NB4 (cell line): ENCODE measurements at regions not wholly inside any gene's neighbourhood (a gene's known extent, or its start where the extent isn't known, plus 50 kb on each side); places are given as distances from the start of the nearest gene placed in this dataset.
"Not testable (repeated sequence)": the region's sequence is repeated elsewhere in the genome, so short reads cannot be mapped to it uniquely, and the experiment has no call there.

Experiments used
- DNase-seq: peaks from one replicate; pipeline ENCODE4 v3.0.0; 2010; ENCODE audit warnings: low read depth
- H3K4me3 ChIP-seq: one replicate; pipeline ENCODE4 v1.5.1; 2011; ENCODE audit warnings: mild to moderate bottlenecking, low read depth, low read length, moderate library complexity
- CTCF ChIP-seq: IDR thresholded peaks from one replicate; pipeline ENCODE4 v1.5.1; 2012; ENCODE audit warnings: low read depth, low read length
- MYC ChIP-seq: IDR thresholded peaks from 2 replicates; pipeline ENCODE4 v1.6.1; 2011; ENCODE audit warnings: low read depth, low read length
- POLR2A ChIP-seq: IDR thresholded peaks from 2 replicates; pipeline ENCODE4 v1.6.1; 2011; ENCODE audit warnings: mild to moderate bottlenecking; ENCODE audit not compliant: insufficient read length; ENCODE audit errors: extremely low read depth
- TF ChIP-seq, protein P1 (sequence below): IDR thresholded peaks from 2 replicates; pipeline ENCODE4 v1.6.1; 2011; ENCODE audit warnings: low read depth, low read length

GRCh38 chr5:117623042-117623805, 1048.6 kb upstream of the SEMA6A start:
- TF ChIP-seq CTCF (no peak), MYC (no peak), POLR2A (no peak)
- no peak for DNase-seq

GRCh38 chr5:117621921-117622320, 1047.3 kb upstream of the SEMA6A start:
- TF ChIP-seq POLR2A (no peak), CTCF (no peak), MYC (no peak)
- TF ChIP-seq, protein P1, sequence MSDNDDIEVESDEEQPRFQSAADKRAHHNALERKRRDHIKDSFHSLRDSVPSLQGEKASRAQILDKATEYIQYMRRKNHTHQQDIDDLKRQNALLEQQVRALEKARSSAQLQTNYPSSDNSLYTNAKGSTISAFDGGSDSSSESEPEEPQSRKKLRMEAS: no peak
- no peak overlapping the region for H3K4me3 ChIP-seq
- no peak for DNase-seq

More at GRCh38 chr5:117623042-117623805, 1048.6 kb upstream of the SEMA6A start:
- H3K4me3 ChIP-seq: no peak overlapping the region

- no peak for DNase-seq
- TF ChIP-seq, protein P1: no peak
- no peak for TF ChIP-seq MYC
- no peak for TF ChIP-seq POLR2A
- TF ChIP-seq CTCF: no peak
- no peak overlapping the region for H3K4me3 ChIP-seq
Measured at GRCh38 chr5:117615226-117615625, 1040.6 kb upstream of the SEMA6A start.

- TF ChIP-seq, protein P1: no peak
- no peak for TF ChIP-seq CTCF
- no peak for TF ChIP-seq MYC
- TF ChIP-seq POLR2A: no peak
- H3K4me3 ChIP-seq: no peak overlapping the region
- no peak for DNase-seq
Measured at GRCh38 chr5:117614408-117614807, 1039.8 kb upstream of the SEMA6A start.

DNA sequence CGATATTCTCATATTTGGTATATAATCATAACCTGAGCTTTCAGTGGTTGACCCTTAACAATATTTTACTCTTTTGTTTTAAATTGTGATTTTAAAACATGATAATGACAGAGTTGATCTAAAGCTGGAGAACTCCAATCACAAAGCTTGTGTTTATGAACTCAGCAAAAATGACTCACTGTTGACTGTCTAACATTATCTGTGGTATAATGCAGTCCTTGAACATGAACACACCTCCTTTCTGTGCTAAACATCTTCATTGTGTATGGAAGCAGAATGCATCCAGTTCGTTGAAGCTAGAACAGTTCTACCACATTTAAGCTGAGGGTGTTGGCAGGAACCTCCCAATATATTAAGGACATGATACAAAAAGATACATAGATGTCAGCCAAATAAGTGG, 1030.2 kb upstream of the SEMA6A start:
- TF ChIP-seq, protein P1: no peak
- TF ChIP-seq MYC (no peak), POLR2A (no peak), CTCF (no peak)
- DNase-seq: no peak

DNA sequence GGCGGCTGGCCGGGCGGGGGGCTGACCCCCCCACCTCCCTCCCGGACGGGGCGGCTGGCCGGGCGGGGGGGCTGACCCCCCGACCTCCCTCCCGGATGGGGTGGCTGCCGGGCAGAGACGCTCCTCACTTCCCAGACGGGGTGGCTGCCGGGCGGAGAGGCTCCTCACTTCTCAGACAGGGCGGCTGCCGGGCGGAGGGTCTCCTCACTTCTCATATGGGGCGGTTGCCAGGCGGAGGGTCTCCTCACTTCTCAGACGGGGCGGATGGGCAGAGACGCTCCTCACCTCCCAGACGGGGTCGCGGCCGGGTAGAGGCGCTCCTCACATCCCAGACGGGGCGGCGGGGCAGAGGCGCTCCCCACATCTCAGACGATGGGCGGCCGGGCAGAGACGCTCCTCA, 1025.2 kb upstream of the SEMA6A start:
- not testable (repeated sequence) for H3K4me3 ChIP-seq, DNase-seq

More for the DNA sequence above, 1030.2 kb upstream of the SEMA6A start:
- H3K4me3 ChIP-seq: no peak overlapping the region
